GM18870 (cell line): ENCODE measurements at regions not wholly inside any gene's neighbourhood (a gene's known extent, or its start where the extent isn't known, plus 50 kb on each side); places are given as distances from the start of the nearest gene placed in this dataset.

Experiments used
- ATAC-seq: cut with Tn5 transposase; IDR thresholded peaks from one replicate; pipeline ENCODE4 v1.9.1; 2021; ENCODE audit warnings: moderate library complexity; ENCODE audit not compliant: unreplicated experiment

- ATAC-seq = no peak
These were observed 104.9 kb upstream of the CXCR4 start for GRCh38 chr2:136222862-136223261.

- no peak for ATAC-seq
These were observed 103.1 kb upstream of the CXCR4 start for GRCh38 chr2:136221026-136221425.

GRCh38 chr2:136219963-136220362, 102.0 kb upstream of the CXCR4 start:
- no peak for ATAC-seq

GRCh38 chr2:136219341-136219740, 101.4 kb upstream of the CXCR4 start:
- ATAC-seq = no peak

- ATAC-seq = peak; percentile 63
These were observed 100.0 kb upstream of the CXCR4 start for GRCh38 chr2:136217996-136218395.

- ATAC-seq = no peak
These were observed 98.0 kb upstream of the CXCR4 start for GRCh38 chr2:136215908-136216472.

- ATAC-seq = no peak
These were observed 97.5 kb upstream of the CXCR4 start for GRCh38 chr2:136215449-136215848.

- no peak for ATAC-seq
These were observed 96.6 kb upstream of the CXCR4 start for GRCh38 chr2:136214307-136215200.

GRCh38 chr2:136213836-136214235, 95.9 kb upstream of the CXCR4 start:
- ATAC-seq = no peak

GRCh38 chr2:136212426-136213378, 94.8 kb upstream of the CXCR4 start:
- peak; percentile 47 for ATAC-seq

- no peak for ATAC-seq
These were observed 93.8 kb upstream of the CXCR4 start for GRCh38 chr2:136211701-136212100.

- ATAC-seq = no peak
These were observed 92.9 kb upstream of the CXCR4 start for GRCh38 chr2:136210822-136211221.

GRCh38 chr2:136210455-136210805, 92.5 kb upstream of the CXCR4 start:
- ATAC-seq = no peak

- no peak for ATAC-seq
These were observed 91.9 kb upstream of the CXCR4 start for GRCh38 chr2:136209561-136210454.

- no peak for ATAC-seq
These were observed 90.9 kb upstream of the CXCR4 start for GRCh38 chr2:136208682-136209420.

- ATAC-seq = no peak
These were observed 89.7 kb upstream of the CXCR4 start for GRCh38 chr2:136207665-136208064.

- peak; percentile 55 for ATAC-seq
These were observed 89.2 kb upstream of the CXCR4 start for GRCh38 chr2:136207030-136207623.

- peak; percentile 92 for ATAC-seq
These were observed 88.7 kb upstream of the CXCR4 start for GRCh38 chr2:136206613-136207012.

- ATAC-seq = no peak
These were observed 87.7 kb upstream of the CXCR4 start for GRCh38 chr2:136205615-136206014.
